Amniotic stem cell (primary cell): ENCODE measurements at regions not wholly inside any gene's neighbourhood (a gene's known extent, or its start where the extent isn't known, plus 50 kb on each side); places are given as distances from the start of the nearest gene placed in this dataset.
A peak's percentile ranks its signal among the peaks of the same experiment; 100 is the strongest.
"Not testable (repeated sequence)": the region's sequence is repeated elsewhere in the genome, so short reads cannot be mapped to it uniquely, and the experiment has no call there.

Experiments
- DNase-seq: peaks from one replicate; lab custom pipeline; 2025; lab: John Stamatoyannopoulos, UW

DNA sequence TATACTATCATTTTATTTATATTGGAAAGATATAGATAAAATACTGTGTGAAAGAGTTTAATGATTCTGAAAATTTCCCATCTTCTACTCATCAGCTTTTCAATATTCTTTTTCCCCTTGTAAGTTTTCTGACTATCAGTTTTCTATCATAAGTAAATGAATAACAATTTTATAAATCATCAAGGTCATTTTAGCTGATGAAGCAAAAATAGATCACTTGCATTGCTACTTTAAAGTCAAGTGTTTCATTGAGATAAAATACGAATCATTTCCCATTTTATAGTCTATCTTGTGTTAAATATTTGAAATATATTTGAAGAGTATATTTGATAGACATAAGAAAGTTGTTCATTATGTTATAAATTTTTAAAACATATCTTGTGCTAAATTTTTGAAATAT, 811.0 kb upstream of the GALNTL6 start:
- no peak for DNase-seq

GRCh38 chr4:170990989-170991589, 822.1 kb upstream of the GALNTL6 start:
- peak; percentile 11 for DNase-seq

GRCh38 chr4:170988446-170988845, 824.8 kb upstream of the GALNTL6 start:
- DNase-seq: no peak

- peak; percentile 4 for DNase-seq
Measured at GRCh38 chr4:170979736-170980135, 833.5 kb upstream of the GALNTL6 start.

DNA sequence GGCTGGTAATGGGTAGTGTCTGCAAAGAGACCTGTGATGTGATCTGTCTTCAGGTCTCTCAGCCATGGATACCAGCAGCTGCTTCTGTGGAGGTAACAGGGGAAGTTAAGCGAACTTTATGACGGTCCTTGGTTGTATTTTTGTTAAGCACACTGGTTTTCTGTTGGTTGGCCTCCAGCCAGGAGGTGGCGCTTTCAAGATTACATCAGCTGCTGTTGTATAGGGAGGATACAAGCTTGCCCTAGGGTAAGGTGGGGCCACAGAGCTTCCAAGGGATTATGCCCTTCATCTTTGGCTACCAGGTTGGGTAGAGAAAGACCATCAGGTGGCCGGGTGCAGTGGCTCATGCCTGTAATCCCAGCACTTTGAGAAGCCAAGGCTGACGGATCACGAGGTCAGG, 834.2 kb upstream of the GALNTL6 start:
- no peak for DNase-seq

GRCh38 chr4:170949084-170949483, 859.3 kb upstream of the AADAT start:
- no peak for DNase-seq

DNA sequence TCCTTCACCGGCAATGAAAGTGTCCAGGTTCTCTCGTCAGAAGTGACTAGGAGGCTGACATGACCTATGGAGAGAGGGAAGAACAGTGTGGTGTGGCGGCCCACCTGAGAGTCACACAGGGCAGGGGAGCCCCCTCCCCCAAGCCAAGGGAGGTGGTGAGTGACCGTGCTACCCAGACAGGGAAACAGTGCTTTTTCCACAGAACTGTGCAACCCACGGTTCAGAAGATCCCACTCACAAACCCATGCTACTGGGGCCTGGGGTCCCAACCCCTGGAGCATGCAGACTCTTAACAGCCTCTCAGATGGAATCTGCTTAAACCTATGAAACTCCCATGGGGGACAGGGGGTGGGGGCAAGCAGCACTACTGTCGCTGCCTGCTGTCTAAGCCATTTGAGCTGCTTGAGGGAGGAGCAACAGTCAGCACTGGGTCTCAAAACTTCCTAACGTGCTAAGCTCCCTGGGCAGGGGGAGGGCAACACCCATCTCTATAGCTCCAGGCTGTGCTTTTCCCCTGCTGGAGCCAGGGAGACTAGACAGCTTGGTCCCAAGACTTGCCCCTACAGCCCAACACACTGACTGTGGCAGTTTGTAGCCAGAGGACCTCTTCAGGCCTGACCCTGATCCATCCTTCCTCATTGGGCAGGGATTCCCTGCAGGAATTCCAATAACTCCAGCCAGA, 850.4 kb upstream of the AADAT start:
- no peak for DNase-seq

DNA sequence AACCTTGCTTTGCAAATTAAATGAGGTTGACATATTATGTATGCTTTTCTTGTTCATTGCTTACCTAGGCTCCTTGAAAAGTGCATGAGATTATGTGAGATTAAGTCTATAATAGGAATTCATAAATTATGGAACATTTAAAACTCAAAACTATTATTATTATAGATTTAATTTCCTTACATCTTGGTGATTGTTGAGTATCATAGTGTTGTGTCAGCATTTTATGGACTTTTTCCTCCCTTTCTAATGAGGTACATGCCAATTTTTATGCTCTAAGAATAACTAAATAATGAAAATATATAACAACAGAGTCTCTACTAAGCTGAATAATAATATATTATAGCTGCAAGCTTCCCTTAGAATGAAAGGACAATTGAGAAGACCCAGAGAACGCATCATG, 848.8 kb upstream of the AADAT start:
- no peak for DNase-seq

DNA sequence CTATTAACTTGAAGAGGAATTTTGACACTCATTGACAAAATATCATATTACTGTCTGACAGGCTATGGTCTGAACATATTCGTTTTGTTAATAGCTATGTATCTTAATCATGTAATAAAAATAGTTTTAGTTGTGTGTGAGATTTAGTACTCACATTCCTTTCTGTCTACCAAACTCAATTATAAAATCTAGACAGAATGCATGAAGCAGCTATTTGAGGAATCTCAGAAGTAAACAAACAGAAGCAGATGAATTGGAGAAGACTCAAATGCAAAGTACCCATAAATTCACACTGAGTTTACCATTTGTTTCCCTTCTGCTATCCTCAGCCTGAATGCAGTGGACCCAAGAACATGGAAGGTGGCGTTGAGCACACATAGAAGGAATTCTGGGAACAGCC, 841.6 kb upstream of the AADAT start:
- DNase-seq: no peak

- no peak for DNase-seq
Measured at GRCh38 chr4:170888660-170889059, 798.9 kb upstream of the AADAT start.

DNA sequence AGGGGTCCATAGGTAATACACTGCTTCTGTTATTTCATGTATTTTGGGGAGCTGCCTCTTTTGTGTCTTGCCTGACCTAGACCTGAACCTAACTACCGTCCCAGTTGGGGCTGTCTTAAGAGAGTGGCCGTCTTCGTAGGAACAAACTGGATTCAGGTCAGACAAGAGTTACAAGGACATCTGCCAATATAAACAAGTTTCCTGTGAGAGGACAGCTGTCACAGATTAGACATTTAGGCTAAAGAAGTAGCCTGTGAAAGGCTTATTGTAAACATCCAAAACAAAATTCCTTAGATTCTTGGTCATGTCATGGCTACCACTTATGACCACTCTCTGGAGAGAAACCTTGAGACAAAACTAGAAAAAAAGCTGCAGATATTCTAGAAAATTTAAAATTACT, 797.6 kb upstream of the AADAT start:
- DNase-seq: no peak

DNA sequence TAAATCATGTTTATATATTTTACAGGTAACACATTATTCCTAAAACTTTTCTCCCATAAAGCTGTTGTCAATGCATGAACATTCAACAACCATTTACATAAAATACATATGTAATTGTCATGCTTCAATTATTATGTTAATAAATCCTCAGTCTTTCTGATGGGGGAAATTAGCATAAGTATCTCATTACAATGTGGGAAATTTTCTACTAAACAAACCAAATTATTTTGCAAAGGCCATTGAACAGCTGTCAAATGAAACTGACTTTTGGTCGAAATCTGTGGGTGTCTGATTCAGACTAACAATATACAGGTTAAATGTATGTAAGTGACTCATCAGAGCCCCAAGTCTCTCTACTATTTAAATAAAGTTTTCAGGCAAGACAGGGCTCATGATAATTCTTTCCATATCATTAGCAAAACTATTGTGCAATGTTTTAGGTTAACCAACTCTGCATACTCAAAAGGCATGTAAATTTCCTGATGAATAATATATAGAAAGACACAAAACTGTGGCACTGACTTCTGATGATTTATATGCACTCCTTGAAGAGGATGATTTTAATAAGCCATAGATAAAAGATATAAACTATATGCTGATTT, 795.3 kb upstream of the AADAT start:
- DNase-seq: no peak

DNA sequence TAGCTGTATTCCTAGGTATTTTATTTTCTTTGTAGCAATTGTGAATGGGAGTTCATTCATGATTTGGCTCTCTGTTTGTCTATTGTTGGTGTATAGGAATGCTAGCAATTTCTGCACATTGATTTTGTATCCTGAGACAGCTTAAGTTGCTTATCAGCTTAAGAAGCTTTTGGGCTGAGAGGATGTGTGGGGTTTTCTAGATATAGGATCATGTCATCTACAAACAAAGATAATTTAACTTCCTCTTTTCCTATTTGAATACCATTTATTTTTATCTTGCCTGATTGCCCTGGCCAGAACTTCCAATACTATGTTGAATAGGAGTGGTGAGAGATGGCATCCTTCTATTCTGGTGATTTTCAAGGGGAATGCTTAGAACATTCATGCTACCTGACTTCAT, 791.9 kb upstream of the AADAT start:
- DNase-seq: not testable (repeated sequence)

DNA sequence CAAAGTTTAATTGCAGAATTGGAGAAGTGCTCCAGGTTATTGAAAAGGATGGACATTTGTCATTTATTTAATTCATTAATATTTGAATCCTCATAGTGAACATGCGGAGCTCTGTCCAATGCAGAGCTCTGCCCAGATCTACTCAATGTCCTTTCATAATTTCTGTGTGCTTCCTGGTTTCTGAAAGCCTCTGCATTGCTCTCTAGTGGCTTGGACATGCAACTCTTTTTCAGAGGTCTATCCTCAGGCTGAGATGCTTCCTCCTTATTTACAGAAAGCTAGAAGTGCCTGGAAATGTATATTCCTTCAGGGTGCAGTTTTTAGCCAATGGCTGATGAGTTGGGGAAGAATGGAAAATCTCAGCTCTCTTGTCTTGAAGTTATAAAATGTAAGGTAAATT, 786.1 kb upstream of the AADAT start:
- DNase-seq: no peak

- no peak for DNase-seq
Measured at GRCh38 chr4:170872794-170873193, 783.0 kb upstream of the AADAT start.

GRCh38 chr4:170868170-170868569, 778.4 kb upstream of the AADAT start:
- DNase-seq: peak; percentile 18

GRCh38 chr4:170854097-170854496, 764.3 kb upstream of the AADAT start:
- DNase-seq: no peak

DNA sequence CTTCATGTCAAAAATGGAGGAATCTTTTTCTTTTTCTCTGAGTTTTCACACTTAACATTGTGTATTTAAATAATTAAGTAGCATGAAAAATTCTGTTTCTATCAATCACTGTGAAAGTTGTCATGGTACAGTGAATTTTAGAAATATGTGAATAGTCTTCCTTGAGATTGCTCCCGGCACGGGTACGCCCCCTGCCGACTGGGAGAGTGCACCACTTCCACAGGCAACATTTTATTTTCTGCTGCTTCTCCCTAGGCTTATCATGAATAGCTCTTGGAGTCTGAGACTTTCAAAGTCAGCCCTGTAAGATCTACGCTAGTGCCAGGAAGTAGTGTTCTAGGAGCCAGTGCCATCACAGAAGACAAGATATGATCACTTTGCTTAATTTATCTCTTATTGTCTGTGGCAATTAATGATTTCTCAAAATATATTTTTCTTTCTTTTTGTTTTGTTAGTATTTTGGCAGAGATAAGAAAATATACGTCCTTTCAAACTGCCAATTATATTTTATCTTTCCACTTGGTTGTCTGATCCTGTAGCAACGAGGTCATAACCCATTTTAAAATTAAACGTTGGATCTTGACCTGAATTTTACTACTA, 763.8 kb upstream of the AADAT start:
- peak; percentile 11 for DNase-seq

DNA sequence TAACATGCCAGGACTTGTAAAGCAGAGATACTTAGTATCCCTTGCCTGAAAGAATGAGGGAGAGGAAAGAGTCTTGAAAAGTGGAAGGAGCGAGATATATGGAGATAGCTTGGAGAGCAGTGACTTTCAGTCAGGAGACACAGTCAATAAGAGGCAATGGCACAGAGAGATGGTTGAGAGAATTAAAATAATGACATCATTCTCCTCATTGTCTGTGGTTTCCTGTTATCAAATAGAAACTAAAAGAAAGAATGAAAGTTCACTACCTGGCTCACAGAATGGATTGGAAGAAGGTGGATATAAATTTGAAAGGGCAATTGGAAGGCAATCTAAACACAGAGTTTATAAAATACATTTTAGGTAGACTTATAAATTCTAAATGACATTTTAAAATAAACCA, 760.2 kb upstream of the AADAT start:
- no peak for DNase-seq

DNA sequence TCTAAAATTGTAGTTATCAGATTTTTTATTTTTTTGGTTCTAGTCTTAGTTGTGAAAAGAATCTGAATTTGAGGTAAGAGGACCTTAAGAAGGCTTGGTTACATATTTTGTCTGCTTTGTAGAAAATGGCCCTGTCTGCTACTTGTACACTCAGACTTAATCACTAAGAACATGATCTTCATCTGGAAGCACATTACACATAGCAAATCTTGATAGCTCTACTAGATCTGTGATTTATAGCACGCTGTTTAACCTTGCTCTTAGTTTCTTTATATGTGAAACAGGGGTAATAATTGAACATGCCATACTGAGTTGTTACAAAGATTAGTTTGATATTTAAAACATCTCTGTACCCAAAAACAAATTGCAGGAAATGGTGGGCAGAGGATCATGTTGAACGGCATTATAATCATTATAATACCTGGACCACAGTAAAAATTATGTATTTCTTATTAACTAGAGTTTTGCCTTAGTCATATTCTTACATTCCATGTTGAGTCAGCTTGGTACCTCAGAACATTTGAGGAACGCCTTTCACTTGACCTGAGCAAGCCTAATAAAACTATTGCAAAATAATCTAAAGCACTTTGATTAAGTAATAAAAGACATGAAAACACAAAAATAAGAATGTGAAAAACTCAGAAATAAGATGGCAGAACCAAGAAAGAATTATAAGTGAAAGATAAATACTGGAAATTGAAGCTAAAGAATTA, 738.0 kb upstream of the AADAT start:
- no peak for DNase-seq

DNA sequence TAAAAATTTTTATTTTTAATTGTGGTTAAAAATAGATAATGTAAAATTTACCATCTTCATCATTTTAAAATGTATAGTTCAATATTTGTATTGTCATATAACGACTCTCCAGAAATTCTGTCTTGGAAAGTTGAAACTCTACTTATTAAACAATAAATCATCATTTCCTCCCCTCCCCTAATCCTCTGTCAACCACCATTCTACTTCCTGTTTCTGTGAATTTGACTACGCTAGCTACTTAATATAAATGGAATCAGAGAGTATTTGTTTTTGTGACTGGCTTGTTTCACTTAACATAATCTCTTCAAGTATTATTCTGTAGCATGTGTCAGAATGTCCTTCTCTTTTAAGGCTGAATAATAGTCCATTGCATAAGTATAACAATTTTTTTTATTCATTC, 729.0 kb upstream of the AADAT start:
- no peak for DNase-seq

DNA sequence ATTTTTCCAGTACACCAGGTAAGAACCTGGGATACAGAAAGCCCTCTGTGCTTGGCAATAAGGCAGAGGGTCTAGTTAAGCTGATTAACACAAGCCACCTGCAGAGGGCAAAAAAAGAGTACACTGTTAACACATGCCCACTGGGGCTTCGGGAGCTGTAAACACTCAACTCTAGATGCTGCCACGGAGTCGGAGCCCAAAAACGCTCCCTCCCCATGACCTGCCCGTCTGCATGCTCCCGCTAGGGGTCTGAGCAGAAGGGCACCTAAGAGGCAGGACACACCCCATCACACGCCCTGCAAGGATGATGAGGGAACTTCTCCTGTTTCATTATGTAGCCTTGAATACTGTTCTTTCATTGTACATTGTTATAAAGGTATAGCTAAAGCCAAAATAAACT, 715.6 kb upstream of the AADAT start:
- no peak for DNase-seq

- DNase-seq: no peak
Measured at GRCh38 chr4:170804930-170805329, 715.2 kb upstream of the AADAT start.
